ENCODE measurements at regions not wholly inside any gene's neighbourhood (a gene's known extent, or its start where the extent isn't known, plus 50 kb on each side); places are given as distances from the start of the nearest gene placed in this dataset.

DNA sequence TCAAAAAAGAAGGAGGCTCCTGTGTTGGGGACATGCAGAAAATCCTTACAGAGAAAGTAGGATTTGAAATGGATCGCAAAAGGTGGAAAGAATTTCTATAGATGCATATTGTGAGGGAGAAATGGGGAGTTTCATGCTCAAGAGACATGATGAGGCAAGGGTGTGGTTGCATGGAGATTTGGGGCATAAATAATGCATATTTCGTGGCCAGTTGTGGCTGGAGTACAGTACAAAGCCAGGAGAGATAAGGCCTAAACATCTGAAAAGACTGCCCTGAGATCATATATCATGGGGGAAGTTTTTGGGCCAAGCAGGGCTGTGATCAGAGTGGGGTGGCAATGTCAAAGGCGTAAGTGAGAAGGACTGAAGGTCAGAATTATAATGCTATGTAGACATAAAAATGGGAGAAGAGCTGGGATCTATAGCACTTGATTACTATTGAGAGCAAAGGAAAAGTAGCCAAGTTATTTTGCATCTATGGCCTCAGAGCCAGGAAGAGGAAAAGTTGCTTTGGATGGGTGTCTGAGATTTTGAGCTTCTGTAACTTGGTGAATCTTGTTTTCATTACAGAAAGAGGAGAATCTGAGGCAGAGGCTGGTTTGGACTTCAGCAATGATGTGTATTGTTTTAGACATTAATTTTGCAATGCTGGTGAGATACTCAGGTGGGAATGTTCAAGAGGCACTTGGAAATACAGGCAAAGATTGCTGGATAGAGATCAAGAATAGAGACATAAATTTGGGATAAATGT, 166.6 kb downstream of the INHBA start:
- DNase-seq (ENCODE audit: low read depth in 2 of 2) = no peak

DNA sequence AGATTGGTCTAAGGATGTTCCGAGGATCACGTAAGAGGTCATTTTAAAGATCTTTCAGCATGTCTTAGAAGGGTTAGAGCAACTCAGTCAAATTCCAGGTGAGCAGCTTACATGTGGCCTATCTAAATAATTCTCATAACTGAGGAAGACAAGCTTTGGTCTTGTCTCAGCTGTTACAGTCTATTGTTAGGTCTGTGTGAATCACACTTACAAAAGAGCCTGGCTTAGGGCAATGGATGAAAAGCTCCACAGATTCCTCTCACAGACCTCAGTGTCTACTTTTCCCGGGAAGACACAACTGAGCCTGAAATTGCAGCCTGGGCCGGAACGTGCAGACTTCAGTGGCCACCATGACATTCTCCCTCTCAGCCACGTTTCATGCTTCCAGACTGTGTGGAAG, 173.1 kb downstream of the INHBA start:
- no peak for DNase-seq (ENCODE audit: low read depth in 2 of 2)

DNA sequence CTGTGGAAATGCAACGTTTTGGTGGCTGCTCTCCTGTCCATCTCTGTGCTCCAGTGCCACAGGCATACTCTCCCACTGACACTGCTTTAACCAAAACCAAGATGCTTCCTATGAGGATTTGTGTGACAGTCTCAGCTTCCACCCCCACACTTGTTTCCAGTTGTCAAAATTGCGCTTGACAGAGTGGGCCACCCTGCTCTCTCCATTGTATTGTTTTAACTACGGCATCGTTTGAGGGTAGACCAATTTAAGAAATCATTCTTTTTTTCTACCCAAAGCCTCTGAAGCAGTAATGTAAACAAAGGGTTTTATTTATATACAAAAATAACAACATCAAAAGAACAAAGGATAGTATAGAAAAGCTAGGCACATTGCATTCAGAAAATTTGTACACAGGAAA, 178.0 kb downstream of the INHBA start:
- DNase-seq (ENCODE audit: low read depth in 2 of 2) = no peak

DNA sequence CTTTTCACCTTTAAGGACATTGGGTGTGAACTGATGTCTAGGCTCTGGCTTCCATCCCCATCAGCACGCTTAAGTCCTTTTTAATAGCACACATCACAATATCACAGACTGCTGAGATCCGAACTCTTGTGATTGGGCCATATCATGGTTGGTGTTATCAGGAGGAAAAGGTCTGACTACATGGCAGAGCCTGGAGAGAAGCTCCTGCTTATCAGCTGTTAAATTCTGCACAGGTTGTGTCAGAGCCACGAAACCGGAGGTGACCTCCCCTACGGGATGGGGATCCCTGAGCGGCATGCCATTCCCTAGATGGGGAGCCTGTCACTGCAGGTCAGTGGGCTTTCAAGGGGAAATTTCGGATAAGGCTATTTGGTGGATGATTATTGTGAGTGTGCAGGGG, 182.4 kb downstream of the INHBA start:
- no peak for DNase-seq (ENCODE audit: low read depth in 2 of 2)

DNA sequence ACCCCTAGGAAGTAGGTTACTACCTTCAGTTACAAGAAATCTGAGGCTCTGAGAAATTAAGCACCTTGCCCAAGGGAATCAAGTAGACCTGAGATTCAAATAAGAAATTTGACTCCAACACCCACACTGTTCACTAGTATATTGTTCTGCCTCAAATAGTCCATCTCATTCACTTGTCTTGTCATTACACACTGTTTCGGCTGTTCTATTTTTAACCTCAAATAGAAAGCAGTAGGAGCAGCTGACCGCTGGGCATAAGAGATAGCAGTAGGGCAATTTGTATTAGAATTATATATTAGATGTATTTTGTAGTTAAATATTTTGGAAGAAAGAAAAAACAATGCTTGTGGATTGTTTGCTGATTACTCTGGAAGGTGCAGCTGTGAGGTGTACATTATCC, 185.1 kb downstream of the INHBA start:
- DNase-seq (ENCODE audit: low read depth in 2 of 2) = no peak

DNA sequence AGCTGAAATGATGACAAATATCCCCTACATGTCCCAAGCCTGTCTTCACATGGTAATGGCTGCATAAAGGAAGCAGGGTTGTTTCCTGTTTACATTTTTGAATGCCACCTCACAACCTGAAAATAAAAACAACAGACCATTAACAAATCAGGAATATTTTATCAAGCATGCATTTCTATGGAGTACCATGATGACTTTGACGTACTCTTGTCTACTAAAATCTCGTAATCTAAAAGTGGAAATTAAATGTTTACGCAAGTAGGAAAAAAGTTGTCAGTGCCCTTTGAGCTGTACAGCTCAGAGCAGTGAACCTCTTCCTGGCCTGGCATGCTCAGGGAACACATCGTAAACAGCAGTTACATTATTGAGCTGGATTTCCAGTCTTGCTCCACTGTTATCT, 194.1 kb downstream of the INHBA start:
- no peak for DNase-seq (ENCODE audit: low read depth in 2 of 2)

DNA sequence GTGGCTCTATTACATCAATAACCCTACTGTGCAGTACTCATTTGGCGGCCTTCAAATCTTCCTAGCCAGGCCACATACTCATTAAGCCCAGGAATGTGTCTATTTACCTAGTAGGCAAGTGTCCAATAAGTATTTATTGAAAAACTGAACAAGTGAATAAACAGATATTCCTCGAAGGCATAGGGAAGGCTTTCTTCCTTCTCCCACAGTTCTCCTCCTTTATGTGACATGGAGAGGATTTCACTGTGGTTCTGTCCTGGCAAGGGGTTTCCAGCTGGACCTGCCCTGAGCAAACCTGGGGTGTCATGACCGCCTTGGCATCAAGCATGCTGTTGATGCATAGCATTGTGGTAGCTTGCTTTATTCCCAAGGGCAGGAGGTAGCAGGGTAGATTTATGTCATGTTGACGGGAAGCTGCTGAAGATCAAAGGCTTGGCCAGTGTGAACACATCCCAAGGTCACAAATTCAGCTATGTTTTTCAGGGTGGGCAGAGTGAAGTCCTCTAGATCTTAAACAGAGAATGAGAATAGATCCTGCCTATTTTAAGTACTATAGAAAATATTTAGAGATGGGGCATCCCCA, 195.1 kb downstream of the INHBA start:
- no peak for DNase-seq (ENCODE audit: low read depth in 2 of 2)

DNA sequence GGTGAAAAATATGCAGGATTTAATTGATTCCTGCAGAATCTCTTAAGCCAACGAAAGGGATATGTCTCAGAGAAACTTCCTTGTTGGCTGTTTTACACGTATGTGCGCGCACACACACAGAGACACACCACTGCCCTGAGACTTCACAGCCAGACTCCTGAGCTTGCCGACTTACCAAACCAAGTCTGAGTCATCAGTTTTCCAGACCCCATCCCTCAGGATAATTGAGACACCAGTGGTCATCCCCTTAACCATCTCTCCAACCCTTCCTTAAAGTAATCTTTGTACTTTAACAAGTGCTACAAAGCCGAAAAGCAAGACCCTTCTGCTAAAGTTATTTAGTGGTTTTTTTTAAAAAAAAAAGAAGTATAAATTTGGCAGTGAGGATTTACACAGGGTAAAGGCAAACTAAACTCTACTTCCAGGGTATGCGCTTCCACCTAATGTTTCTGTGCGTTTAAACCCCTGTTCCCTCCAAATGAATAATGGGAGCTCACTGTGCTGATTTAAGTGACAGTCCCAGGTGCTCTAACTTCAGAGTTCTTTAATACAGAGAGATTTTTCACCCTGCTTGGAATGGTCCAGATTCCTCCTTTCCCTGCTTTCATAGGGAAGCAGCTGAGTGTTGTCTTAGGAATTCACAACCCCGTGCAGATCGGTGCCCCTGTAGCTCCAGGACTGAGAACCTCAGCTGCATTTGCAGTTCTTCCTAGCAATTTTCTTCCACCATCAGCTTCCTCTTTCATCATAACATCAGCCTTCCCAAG, 198.5 kb downstream of the INHBA start:
- no peak for DNase-seq (ENCODE audit: low read depth in 2 of 2)

DNA sequence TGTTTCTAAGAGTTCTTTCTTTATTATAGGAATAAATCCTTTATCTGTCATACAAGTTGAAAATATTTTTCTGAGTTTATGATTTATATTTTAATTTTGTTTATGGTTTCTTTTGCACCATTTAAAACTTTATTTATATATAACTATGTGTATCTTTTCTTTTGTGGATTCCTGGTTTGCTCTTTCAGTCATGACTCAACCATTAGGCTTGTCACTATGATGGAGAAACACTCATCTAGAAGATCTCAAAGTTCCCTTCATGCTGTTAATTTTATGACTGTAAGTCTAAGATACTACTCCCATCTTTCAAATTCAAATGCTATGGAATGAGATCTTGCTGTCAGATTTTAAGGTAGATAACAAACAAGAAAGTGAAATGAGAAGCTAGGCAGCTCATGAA, 199.5 kb downstream of the INHBA start:
- peak; percentile 17 to 21 for DNase-seq (ENCODE audit: low read depth in 2 of 2)

DNA sequence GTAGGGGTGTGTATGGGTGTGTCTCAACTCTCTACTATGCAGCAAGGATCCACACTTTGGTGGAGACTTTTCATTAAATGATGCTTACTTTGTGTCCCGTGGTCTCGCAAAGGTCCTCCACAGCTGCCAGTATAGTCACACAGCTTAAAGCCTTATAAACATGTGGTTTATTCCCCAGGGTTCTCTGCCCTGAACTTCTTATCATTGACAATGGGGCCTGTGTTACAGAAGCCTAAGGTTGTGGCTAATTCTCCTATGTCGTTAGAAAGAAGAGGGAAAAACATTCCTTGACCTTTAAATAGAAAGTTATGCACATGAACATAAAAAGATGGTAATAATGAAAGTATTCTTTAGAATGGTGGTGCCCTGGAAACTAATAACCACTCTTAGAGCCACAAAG, 201.4 kb downstream of the INHBA start:
- DNase-seq (ENCODE audit: low read depth in 2 of 2) = no peak

DNA sequence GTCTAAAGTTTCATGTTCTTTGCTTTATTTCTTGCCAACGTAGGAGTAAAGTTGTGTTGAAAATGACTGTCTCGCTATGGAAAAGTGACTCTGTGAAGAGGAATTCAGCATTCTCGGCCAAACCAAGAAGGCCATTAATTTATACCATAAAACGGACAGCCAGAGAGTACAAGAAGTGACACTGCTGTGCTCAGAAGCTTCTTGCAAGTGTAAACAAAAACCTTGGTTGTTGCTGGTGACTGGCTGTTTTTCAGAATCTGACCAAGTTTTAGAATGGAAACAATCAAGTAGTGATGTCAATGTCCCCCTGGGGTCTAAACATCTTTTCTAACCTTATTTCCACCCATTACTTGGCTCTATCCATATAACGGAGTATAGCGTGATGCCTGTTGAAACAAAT, 201.9 kb downstream of the INHBA start:
- DNase-seq (ENCODE audit: low read depth in 2 of 2) = no peak

DNA sequence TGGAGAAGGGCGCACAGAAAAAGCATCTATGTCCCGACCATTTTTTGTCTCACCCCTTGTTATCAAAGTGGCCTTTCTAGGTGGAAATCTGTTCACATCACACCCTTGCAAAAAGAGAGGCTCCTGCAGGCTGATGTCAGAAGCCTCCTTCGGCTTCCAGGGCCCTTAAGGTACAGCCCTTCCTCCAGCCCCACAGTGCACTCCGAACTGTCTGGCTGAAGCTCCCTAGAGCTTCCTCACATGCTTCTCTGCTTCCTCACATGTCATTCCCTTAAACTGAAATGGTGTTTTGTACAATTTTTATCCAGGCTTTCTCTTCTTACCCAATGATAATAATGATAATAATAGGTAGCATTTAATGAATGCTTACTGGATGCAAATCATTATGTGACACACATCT, 210.3 kb downstream of the INHBA start:
- no peak for DNase-seq (ENCODE audit: low read depth in 2 of 2)

DNA sequence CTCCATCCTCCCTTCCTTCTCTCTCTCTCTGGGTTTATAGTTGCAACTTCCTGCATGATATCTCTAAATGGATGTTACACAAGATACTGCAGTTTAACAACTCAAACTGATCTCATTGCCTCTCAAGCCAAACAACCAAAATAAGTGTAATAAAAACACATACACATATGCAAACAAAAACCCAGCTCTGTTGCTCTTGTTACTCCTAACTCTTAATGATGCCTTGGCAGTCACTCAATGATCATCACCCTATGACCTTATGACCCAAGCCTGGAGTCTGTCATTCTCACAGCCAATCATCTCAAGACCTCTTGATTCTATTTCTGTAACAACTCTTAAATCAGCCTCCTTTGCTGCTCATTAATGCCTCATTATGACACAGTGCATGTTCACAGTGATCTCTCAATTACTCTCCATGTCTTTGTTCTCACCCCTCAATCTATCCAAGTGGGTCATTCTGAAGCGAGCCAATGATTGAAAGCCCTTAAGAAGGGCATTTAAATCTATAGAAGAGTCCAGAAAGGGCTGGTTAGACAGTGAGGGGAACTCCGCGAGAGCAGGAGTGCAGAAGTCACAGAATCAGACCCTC, 210.9 kb downstream of the INHBA start:
- no peak for DNase-seq (ENCODE audit: low read depth in 2 of 2)

DNA sequence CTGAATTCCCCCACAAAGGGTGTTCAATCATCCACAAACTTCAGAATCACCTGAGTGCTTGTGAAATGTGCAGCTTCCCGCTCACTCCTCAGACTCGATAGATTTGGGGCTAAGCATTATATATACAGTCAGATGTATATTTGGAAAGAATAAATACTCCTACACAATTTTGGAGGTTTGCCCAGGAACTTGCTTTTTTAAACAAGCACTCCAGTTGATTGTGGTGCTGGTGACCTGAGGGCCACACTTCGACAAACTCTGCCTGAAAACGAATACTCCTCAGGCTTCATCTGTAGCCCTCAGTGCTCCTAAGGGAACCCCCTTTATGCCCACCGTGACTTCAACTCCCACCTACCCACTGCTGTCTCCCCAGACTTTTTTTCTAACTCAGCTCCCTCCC, 211.6 kb downstream of the INHBA start:
- DNase-seq (ENCODE audit: low read depth in 2 of 2) = no peak

DNA sequence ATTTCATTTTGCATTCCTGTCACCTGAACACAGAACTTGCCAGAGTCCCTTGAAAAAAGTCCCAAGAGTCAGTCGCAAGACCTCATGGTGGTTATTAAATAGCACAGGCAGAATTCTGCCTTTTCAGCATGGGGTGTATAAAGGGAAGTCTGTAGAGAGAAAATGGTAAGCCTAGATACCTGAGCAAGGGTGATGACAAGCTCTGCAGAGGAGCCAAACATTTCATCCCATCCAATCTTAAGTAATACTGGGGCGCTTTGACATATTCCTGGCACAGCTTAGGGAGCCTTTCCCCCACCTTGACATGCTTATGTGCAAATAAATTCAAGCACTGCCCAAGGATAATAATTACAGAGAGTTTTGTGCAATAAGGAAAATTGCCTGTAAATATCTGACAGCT, 213.0 kb downstream of the INHBA start:
- DNase-seq (ENCODE audit: low read depth in 2 of 2) = no peak

DNA sequence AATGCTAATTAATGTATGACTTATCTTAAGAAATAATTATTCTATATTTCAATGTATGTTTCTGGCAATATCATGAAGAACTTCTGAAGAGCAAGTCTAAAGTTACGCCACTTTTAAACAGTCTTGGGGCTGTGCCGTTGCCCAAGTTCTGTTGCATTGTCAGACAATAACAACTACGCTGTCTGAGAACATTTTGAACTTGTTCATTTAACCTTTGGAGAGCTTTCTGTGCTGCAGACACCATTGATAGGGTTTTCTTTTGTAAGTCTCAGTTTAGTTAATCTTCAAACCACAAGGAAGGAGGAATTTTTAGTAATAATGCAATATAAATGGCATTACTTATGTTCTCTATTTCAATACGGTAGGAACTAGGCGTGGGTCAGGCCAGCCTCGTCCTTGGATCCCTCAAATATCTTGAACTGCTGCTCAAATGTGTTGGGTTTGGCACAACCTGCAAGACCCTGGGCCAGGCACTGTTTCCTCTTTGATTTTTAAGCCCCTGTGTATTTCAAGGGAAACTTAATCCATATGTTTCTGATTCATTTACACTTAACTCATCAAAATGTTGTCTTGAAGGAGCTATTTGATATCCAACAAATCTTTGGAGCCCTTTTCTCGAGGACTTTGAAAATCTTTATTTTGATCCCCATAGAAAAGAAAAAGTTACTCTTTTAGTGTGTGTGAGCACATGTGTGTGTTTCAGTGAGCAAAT, 215.5 kb downstream of the INHBA start:
- DNase-seq (ENCODE audit: low read depth in 2 of 2) = no peak

DNA sequence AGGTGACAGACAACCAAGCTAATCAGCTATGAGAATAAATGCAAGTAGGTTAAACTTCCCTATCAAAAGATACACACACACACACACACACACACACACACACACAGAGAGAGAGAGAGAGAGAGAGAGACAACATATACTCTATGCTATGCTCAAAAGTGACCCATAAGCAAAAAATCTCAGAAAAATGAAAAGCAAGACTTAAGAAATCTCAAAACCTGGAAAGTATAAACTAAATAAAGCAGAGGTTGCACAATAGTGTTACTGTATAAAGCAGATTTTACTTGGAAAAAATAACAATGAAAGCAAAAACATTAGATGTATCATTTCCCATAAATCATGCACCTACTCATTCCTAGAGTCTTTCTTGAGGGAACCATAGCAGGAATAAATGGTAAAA, 221.5 kb downstream of the INHBA start:
- DNase-seq (ENCODE audit: low read depth in 2 of 2) = no peak

DNA sequence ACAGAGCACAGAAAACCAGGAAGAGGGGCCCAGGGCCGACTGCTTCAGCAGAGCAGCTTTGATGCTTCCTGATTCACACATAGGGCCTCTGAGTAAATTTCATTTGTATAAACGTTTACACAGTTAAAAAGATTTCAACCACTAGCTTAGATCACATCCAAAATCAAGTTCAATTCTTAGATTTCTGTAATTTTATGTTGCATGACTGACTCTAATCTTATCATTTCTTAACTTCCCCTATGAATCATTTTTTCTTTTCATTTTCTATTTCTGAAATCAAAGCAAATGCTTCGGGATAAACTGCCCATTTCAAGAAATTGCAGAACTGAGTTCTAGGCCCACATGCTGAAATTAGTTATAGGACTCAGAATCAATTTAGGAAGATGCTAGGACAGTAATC, 224.7 kb downstream of the INHBA start:
- DNase-seq (ENCODE audit: low read depth in 2 of 2) = no peak

DNA sequence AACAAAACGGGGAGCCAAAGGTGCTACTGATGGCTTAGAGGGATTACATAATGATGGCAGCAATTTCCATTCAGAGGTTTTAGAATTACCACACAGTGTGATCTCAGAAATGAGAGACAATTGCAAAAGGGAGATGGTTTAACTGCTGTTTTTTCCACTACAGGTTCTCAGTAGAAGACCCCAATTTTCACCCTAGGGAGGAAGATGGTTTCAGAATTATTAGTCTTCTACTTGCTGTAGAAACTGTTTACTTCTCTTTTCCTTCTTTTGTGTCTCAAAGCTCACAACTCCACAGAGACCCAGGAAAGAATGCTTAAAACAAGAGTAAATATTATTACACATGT, 226.5 kb downstream of the INHBA start:
- no peak for DNase-seq (ENCODE audit: low read depth in 2 of 2)

DNA sequence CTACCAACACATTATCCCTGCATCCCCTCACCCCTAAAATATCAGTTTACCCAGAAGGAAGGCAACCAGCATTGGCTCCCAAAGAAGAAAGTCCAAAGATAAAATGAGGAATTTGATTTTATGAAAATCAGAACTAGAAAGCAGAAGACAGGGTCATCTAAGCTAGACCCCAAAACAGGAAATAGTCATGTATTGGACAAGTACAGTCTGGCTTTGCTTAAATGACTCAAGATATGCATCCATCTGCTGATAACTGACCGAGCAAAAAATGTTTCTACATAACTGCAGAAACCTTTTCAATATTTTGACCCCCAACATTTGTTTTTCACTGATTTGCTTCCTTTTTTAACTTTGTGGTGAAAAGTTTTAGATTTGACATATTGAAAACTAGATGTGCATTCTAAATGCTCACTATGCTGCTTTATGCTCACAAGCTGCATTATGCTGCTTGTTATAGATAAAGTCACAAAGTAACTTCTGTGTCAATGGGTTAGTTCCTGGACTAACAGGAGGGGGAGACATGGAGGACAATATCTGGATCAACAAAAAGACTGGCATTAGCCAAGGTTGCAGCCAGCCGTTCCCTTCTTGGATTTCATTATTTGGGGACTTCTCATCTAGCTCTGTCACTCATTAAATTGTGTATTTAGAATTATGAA, 227.0 kb downstream of the INHBA start:
- no peak for DNase-seq (ENCODE audit: low read depth in 2 of 2)

DNA sequence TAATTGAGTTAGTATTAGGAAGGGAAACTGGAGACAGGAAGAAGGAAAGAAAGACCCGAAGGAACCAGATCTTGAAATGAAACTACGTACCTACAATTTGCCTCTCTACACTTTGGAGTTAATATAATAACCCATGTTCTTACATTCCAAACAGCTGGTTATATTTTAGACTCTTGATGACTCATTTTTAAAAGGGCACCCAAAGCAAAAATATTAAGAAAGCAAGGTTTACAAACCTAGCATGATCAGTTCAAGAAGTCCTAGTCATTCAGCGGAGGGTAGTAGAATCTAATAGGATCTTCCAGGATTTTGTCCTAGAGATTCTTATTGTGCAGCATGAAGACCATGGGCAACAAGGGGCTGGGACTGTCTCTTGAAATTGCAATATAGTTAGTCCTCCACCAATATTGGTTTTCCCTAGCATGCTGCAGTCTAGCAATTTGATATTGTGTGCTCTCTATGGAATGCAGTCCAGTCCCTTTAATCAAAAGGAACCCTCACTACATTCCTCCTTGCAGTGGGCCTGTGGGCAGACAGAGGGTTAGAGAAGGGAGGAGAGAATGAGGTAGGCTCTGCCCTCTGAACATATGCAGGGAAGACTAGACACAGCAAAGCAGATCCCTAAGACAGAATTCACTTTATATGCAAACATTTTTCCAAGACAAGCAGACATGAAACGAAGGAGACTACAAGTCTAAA, 230.3 kb downstream of the INHBA start:
- no peak for DNase-seq (ENCODE audit: low read depth in 2 of 2)

Data from fibroblast of skin of left quadriceps (primary cell).